Keratinocyte (primary cell): ENCODE measurements at regions not wholly inside any gene's neighbourhood (a gene's known extent, or its start where the extent isn't known, plus 50 kb on each side); places are given as distances from the start of the nearest gene placed in this dataset.

Experiments used
- DNase-seq: peaks from one replicate; pipeline ENCODE4 v3.0.0-alpha.2; 2011; ENCODE audit warnings: low read depth, missing footprints, low spot score
- FAIRE-seq: peaks from 2 replicates; lab custom pipeline; 2011; peaks lifted over from hg19 to GRCh38; lab: Jason Lieb, UNC
- H2AFZ ChIP-seq: 2 replicates; pipeline ENCODE4 v1.6.0; 2012; ENCODE audit warnings: low read length, control low read depth, inconsistent platforms; ENCODE audit not compliant: control insufficient read depth
- H3K27ac ChIP-seq: 2 replicates; pipeline ENCODE4 v1.5.1; 2011; ENCODE audit warnings: low read length; ENCODE audit not compliant: control insufficient read depth, insufficient read depth
- H3K27me3 ChIP-seq: 3 replicates; pipeline ENCODE4 v1.6.0; 2011; ENCODE audit warnings: low read length; ENCODE audit not compliant: control insufficient read depth, insufficient read depth; ENCODE audit errors: extremely low read depth
- H3K36me3 ChIP-seq, 2 experiments: 2 replicates in 1 of 2; 3 replicates in 1 of 2; pipeline ENCODE4 v1.5.1; 2011; ENCODE audit warnings: low read length in 2 of 2, mild to moderate bottlenecking in 1 of 2; ENCODE audit not compliant: control insufficient read depth in 2 of 2, insufficient read depth in 2 of 2; ENCODE audit errors: extremely low read depth in 1 of 2
- H3K4me1 ChIP-seq: 3 replicates; pipeline ENCODE4 v1.5.1; 2011; ENCODE audit warnings: low read length; ENCODE audit not compliant: control insufficient read depth, insufficient read depth; ENCODE audit errors: extremely low read depth
- H3K4me2 ChIP-seq: 3 replicates; pipeline ENCODE4 v1.6.0; 2011; ENCODE audit warnings: low read depth, low read length; ENCODE audit not compliant: control insufficient read depth, insufficient read depth; ENCODE audit errors: extremely low read depth
- H3K4me3 ChIP-seq, 3 experiments: fragments of 200-600 bp in 1 of 3; sonication (generic) in 1 of 3; 2 replicates in 2 of 3; 3 replicates in 1 of 3; pipeline ENCODE4 v1.5.1; 2011 to 2016; ENCODE audit warnings: low read length in 3 of 3, mild to moderate bottlenecking in 3 of 3, control low read depth in 2 of 3, inconsistent platforms in 1 of 3, low read depth in 1 of 3, mixed read lengths in 1 of 3, mixed run types in 1 of 3, moderate library complexity in 1 of 3; ENCODE audit not compliant: control insufficient read depth in 2 of 3, insufficient read depth in 2 of 3; ENCODE audit errors: extremely low read depth in 1 of 3
- H3K79me2 ChIP-seq: 2 replicates; pipeline ENCODE4 v1.6.0; 2012; ENCODE audit warnings: low read length; ENCODE audit not compliant: control insufficient read depth, insufficient read depth
- H3K9ac ChIP-seq: 3 replicates; pipeline ENCODE4 v1.6.0; 2011; ENCODE audit warnings: low read length; ENCODE audit not compliant: control insufficient read depth, insufficient read depth; ENCODE audit errors: extremely low read depth
- H3K9me1 ChIP-seq: 3 replicates; pipeline ENCODE4 v1.6.0; 2011; ENCODE audit warnings: low read length; ENCODE audit not compliant: control insufficient read depth, insufficient read depth; ENCODE audit errors: extremely low read depth
- H3K9me3 ChIP-seq: 2 replicates; pipeline ENCODE4 v1.5.1; 2012; ENCODE audit warnings: low read depth, low read length; ENCODE audit not compliant: control insufficient read depth
- H4K20me1 ChIP-seq: 3 replicates; pipeline ENCODE4 v1.6.0; 2011; ENCODE audit warnings: low read length; ENCODE audit not compliant: control insufficient read depth, insufficient read depth; ENCODE audit errors: extremely low read depth
- CTCF ChIP-seq, 3 experiments: IDR thresholded peaks in 1 of 3; conservative IDR thresholded peaks in 1 of 3; optimal IDR thresholded peaks in 1 of 3; 2 replicates in 2 of 3; 3 replicates in 1 of 3; pipeline versions ENCODE3 to v1.5.1; 2011; ENCODE audit warnings: low read length in 3 of 3, mild to moderate bottlenecking in 3 of 3, moderate library complexity in 2 of 3, control low read depth in 1 of 3, inconsistent platforms in 1 of 3; ENCODE audit not compliant: insufficient read depth in 2 of 3; ENCODE audit errors: extremely low read depth in 1 of 3
- EZH2 ChIP-seq: IDR thresholded peaks from one replicate; pipeline ENCODE4 v1.6.1; 2012; ENCODE audit warnings: inconsistent platforms, mild to moderate bottlenecking, low read length, moderate library complexity
- dilution Hi-C: fragments of 300-500 bp; cut with MboI; formaldehyde crosslinking; loops from one replicate; pipeline ENCODE4 v1.7.0; 2020; ENCODE audit warnings: low sequenced_read_pairs; ENCODE audit not compliant: extremely low pct_ligation_motif_present

- Histone ChIP-seq H4K20me1 (no peaks in the 10 kb centered on the region), H3K9me3 (no peaks in the 10 kb centered on the region), H3K4me3 (no peak overlapping the region), H3K9me1 (no peaks in the 10 kb centered on the region), H3K9ac (no peak overlapping the region), H3K79me2 (no peaks in the 10 kb centered on the region), H3K27me3 (no peaks in the 10 kb centered on the region), H2AFZ (no peak overlapping the region), H3K36me3 (no peaks in the 10 kb centered on the region), H3K4me2 (no peak overlapping the region), H3K4me1 (no peaks in the 10 kb centered on the region), H3K27ac (no peak overlapping the region)
- TF ChIP-seq EZH2, result no peak
- no peak for TF ChIP-seq CTCF (optimal IDR thresholded peaks at IDR 0.05 in 1 of 3, IDR thresholded peaks at IDR 0.05 in 1 of 3, conservative IDR thresholded peaks at IDR 0.05 in 1 of 3; ENCODE audit: extremely low read depth in 1 of 3, insufficient read depth in 2 of 3, low read length in 3 of 3)
- DNase-seq, result no peak
- FAIRE-seq, result no peak
- dilution Hi-C loops, result no loop called here
Observed at GRCh38 chr16:46519063-46519462, 102.1 kb downstream of the SHCBP1 start.

- Histone ChIP-seq H3K4me3 (no peak overlapping the region), H3K79me2 (no peaks in the 10 kb centered on the region), H3K4me1 (no peaks in the 10 kb centered on the region), H2AFZ (no peak overlapping the region), H3K36me3 (no peaks in the 10 kb centered on the region), H3K27ac (no peak overlapping the region), H4K20me1 (no peaks in the 10 kb centered on the region), H3K9me3 (no peaks in the 10 kb centered on the region), H3K4me2 (no peak overlapping the region), H3K9ac (no peak overlapping the region), H3K27me3 (no peaks in the 10 kb centered on the region), H3K9me1 (no peaks in the 10 kb centered on the region)
- FAIRE-seq (no peak), DNase-seq (no peak)
- no peak for TF ChIP-seq EZH2
- dilution Hi-C loops, result no loop called here
Observed at GRCh38 chr16:46496701-46497100, 124.5 kb downstream of the SHCBP1 start.

GRCh38 chr16:46482895-46483294 is 138.3 kb downstream of the SHCBP1 start:
- Histone ChIP-seq H3K9me3 (no peaks in the 10 kb centered on the region), H3K79me2 (no peaks in the 10 kb centered on the region), H3K27ac (no peak overlapping the region), H3K27me3 (no peaks in the 10 kb centered on the region), H2AFZ (no peak overlapping the region), H3K4me2 (no peak overlapping the region), H3K4me1 (no peaks in the 10 kb centered on the region), H3K9ac (no peak overlapping the region), H3K4me3 (no peak overlapping the region), H3K36me3 (no peaks in the 10 kb centered on the region), H4K20me1 (no peaks in the 10 kb centered on the region), H3K9me1 (no peaks in the 10 kb centered on the region)
- TF ChIP-seq EZH2 (no peak), CTCF (optimal IDR thresholded peaks at IDR 0.05 in 1 of 3, IDR thresholded peaks at IDR 0.05 in 1 of 3, conservative IDR thresholded peaks at IDR 0.05 in 1 of 3; ENCODE audit: extremely low read depth in 1 of 3, insufficient read depth in 2 of 3, low read length in 3 of 3) (no peak)
- dilution Hi-C loops, result no loop called here
- DNase-seq (no peak), FAIRE-seq (no peak)
